ENCODE measurements at regions not wholly inside any gene's neighbourhood (a gene's known extent, or its start where the extent isn't known, plus 50 kb on each side); places are given as distances from the start of the nearest gene placed in this dataset.

- TF ChIP-seq POLR2A (IDR thresholded peaks at IDR 0.05) (no peak), CTCF (IDR thresholded peaks at IDR 0.05) (no peak)
These were observed 384.5 kb upstream of the ARID1B start for GRCh38 chr6:156392648-156393047.

All from body of pancreas (tissue), 4 donors.